ENCODE measurements at regions not wholly inside any gene's neighbourhood (a gene's known extent, or its start where the extent isn't known, plus 50 kb on each side); places are given as distances from the start of the nearest gene placed in this dataset.

DNA sequence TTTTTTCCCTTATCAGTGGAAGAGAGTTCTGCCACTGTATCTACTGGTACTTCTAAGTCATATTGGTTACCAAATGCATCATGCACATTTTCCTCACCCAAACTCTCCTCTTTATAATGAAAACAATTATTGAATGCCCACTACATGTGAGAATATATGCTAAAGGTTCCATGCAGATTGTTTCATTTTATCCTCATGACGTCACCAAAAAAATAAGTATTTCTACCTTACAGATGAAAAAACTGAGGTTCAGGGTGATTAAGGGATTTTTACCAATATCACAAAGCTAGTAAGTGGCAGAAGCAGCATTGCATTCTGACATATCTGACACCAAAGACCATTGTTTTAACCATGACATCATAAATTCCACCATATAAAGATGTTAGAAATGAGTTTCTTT is 51.9 kb upstream of the ZEB2 start:
- no peaks in the 10 kb centered on the region for H3K27me3 ChIP-seq (ENCODE audit: control insufficient read depth, insufficient read depth, low read length)
- intact Hi-C loops (cut with DNase I), result no loop called here
- FAIRE-seq (no peak), DNase-seq (no peak)
- no peaks in the 10 kb centered on the region for H3K4me1 ChIP-seq (ENCODE audit: control insufficient read depth in 2 of 3, insufficient read depth in 2 of 3, low read depth in 1 of 3, low read length in 3 of 3)
- no peak overlapping the region for H3K9ac ChIP-seq (ENCODE audit: low read length in 3 of 3)
- no peaks in the 10 kb centered on the region for H3K9me3 ChIP-seq (ENCODE audit: control insufficient read depth in 2 of 3, insufficient read depth in 1 of 3, low read length in 3 of 3)
- H3K36me3 ChIP-seq (ENCODE audit: control insufficient read depth in 2 of 3, insufficient read depth in 3 of 3, low read length in 3 of 3), result no peaks in the 10 kb centered on the region
- TF ChIP-seq, protein P1, sequence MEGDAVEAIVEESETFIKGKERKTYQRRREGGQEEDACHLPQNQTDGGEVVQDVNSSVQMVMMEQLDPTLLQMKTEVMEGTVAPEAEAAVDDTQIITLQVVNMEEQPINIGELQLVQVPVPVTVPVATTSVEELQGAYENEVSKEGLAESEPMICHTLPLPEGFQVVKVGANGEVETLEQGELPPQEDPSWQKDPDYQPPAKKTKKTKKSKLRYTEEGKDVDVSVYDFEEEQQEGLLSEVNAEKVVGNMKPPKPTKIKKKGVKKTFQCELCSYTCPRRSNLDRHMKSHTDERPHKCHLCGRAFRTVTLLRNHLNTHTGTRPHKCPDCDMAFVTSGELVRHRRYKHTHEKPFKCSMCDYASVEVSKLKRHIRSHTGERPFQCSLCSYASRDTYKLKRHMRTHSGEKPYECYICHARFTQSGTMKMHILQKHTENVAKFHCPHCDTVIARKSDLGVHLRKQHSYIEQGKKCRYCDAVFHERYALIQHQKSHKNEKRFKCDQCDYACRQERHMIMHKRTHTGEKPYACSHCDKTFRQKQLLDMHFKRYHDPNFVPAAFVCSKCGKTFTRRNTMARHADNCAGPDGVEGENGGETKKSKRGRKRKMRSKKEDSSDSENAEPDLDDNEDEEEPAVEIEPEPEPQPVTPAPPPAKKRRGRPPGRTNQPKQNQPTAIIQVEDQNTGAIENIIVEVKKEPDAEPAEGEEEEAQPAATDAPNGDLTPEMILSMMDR (IDR thresholded peaks at IDR 0.05; ENCODE audit: borderline replicate concordance, extremely low read depth, insufficient read depth), result no peak
- no peak overlapping the region for H3K27ac ChIP-seq (ENCODE audit: low read depth in 2 of 2, low read length in 2 of 2)
- H3K4me3 ChIP-seq (ENCODE audit: low read length in 3 of 3), result no peak overlapping the region

DNA sequence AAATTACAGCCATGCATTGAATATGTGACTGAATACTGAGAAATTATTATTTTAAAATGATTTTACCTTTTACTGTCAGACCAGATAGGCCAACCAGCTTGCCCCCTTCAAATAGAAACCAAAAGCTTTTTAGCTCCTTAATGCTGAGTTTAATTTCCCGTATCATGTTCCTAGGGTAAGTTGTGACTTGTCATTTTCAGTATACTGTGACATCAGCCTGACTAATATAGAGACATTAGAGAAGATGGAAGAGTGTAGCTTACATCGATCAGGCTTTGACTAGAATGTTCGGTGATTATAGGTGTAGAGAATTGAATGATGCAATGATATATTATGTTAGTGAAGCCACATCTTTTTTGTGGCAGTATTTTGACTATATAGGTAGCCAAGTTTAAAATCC is 50.6 kb upstream of the ZEB2 start:
- DNase-seq (no peak), FAIRE-seq (no peak)
- Histone ChIP-seq H3K4me1 (ENCODE audit: control insufficient read depth in 2 of 3, insufficient read depth in 2 of 3, low read depth in 1 of 3, low read length in 3 of 3) (no peaks in the 10 kb centered on the region), H3K27me3 (ENCODE audit: control insufficient read depth, insufficient read depth, low read length) (no peaks in the 10 kb centered on the region), H3K36me3 (ENCODE audit: control insufficient read depth in 2 of 3, insufficient read depth in 3 of 3, low read length in 3 of 3) (no peaks in the 10 kb centered on the region), H3K27ac (ENCODE audit: low read depth in 2 of 2, low read length in 2 of 2) (no peak overlapping the region), H3K9me3 (ENCODE audit: control insufficient read depth in 2 of 3, insufficient read depth in 1 of 3, low read length in 3 of 3) (no peaks in the 10 kb centered on the region), H3K9ac (ENCODE audit: low read length in 3 of 3) (no peak overlapping the region), H3K4me3 (ENCODE audit: low read length in 3 of 3) (no peak overlapping the region)
- TF ChIP-seq, protein P1 (IDR thresholded peaks at IDR 0.05; ENCODE audit: borderline replicate concordance, extremely low read depth, insufficient read depth), result no peak
- intact Hi-C loops (cut with DNase I), result no loop called here

All from kidney (tissue), 13 donors.